ENCODE measurements at regions not wholly inside any gene's neighbourhood (a gene's known extent, or its start where the extent isn't known, plus 50 kb on each side); places are given as distances from the start of the nearest gene placed in this dataset.

GRCh38 chr1:17877316-17877715 is 122.2 kb downstream of the ACTL8 start:
- DNase-seq (ENCODE audit: low spot score), result no peak

GRCh38 chr1:17877896-17878295 is 122.8 kb downstream of the ACTL8 start:
- DNase-seq (ENCODE audit: low spot score), result no peak

- peak; percentile 89 for DNase-seq (ENCODE audit: low spot score)
Observed at GRCh38 chr1:17878837-17879236, 123.7 kb downstream of the ACTL8 start.

DNA sequence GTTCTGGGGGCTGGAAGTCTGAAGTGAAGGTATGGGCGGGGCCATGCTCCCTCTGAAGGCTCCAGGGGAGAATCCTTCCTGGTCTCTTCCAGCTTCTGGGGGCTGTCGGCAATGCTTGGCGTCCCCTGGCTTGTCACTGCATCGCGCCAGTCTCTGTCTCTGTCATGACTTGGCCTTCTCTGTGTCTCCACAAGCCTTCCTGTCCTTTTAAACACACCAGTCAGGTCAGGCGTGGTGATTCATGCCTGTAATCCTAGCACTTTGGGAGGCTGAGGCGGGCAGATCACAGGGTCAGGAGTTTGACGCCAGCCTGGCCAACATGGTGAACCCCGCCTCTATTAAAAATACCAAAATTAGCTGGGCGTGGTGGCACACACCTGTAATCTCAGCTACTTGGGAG is 125.3 kb downstream of the ACTL8 start:
- no peak for DNase-seq (ENCODE audit: low spot score)

GRCh38 chr1:17881761-17882160 is 126.6 kb downstream of the ACTL8 start:
- DNase-seq (ENCODE audit: low spot score), result no peak

- no peak for DNase-seq (ENCODE audit: low spot score)
Observed at GRCh38 chr1:17883136-17883535, 128.0 kb downstream of the ACTL8 start.

- no peak for DNase-seq (ENCODE audit: low spot score)
Observed at GRCh38 chr1:17883662-17884395, 128.7 kb downstream of the ACTL8 start.

DNA sequence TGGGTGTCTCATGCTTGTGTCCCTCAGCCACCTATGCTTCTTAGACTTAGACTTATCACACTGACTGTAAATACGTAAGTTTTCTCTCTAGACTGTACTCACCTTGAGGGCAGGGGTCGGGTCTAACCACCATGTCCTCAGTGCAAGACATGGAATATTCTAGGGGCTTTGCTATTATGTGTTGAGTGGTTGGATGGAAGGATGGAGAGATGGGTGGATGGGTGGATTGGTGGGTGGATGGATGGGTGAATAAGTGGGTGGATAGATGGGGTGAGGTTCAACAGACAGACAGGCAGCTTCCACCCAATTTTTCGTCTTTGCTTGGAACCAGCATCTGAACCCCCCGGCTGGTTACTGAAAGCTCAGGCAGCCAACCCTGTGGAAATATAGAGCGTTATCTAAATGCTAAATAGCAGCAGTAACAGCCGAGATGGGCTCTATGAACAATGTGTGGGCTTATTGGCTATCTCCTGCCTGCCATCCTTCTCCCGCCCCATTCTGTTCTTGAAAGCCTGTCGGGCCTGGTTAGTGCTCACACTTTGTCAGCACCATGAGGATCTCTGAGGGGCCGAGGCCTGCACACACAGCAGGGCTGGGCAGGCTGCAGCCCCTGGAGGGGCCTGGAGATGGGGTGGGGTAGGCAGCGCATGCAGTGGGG is 130.7 kb downstream of the ACTL8 start:
- no peak for DNase-seq (ENCODE audit: low spot score)

- DNase-seq (ENCODE audit: low spot score), result no peak
Observed at GRCh38 chr1:17886386-17886785, 131.3 kb downstream of the ACTL8 start.

DNA sequence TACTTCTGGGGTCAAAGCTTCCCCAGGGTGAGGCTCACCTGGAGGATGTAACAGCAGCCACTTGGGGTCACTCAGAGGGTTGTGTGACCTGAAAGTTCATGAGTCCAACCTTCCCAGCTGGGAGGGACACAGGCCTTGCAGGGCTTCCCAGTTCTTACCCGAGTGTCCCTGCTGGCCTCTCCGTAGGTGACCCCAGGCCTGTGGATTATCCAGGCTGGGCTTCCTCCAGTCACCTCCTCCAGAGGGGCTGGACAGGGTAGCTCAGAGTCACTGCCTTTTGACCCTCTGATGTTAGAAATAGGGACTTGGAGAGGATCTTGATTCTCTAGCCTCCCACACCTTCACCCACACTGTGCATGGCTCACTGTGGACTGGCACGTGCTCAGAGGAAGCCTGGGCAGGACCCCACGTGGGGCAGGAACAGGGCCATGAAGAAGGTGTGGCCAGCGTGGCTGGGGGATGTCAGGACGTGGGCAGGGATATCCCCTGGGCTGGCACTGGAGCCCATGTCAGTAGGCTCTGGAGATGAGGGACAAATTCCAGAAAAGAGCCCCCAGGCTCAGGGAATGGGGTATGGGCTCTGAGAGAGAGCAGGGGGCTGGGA is 131.8 kb downstream of the ACTL8 start:
- no peak for DNase-seq (ENCODE audit: low spot score)

- no peak for DNase-seq (ENCODE audit: low spot score)
Observed at GRCh38 chr1:17887661-17888371, 132.7 kb downstream of the ACTL8 start.

DNA sequence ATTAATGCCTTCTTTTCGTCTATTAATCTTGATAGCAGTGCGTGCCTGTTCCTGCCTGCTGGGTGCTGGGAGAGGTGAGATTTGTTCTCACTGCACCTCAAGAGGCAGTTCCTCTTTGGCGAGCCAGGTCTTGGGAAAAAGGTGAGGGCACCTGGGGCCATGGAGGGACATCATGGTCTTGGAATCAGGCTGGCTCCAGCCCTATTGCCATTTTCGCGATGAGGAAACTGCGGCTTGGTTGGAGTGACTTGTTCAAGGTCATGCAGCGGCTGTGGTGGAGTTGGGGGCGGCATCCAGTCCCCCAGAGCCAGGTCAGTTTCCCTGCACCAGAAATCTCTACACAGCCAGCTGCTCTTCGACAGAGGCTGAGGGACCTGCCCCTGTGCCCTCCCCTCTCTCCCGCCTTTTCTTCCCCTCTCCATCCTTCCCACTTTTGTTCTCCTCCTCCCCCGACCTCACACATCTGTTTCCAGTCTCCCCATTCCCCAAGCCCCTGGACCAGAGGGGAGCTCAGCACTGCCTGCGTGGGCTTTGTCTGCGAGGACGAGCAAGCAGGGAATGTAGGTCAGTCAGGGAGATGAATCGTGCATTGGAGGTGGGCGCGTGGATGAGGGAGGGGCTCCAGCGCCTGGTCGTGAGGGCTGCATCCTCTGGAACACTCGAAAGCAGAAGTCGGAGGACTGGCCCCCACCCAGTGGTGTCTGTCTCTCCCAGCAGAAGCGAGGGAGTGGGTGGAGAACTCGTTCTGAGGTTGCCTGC is 135.1 kb downstream of the ACTL8 start:
- DNase-seq (ENCODE audit: low spot score), result no peak

GRCh38 chr1:17890815-17891191 is 135.7 kb downstream of the ACTL8 start:
- no peak for DNase-seq (ENCODE audit: low spot score)

DNA sequence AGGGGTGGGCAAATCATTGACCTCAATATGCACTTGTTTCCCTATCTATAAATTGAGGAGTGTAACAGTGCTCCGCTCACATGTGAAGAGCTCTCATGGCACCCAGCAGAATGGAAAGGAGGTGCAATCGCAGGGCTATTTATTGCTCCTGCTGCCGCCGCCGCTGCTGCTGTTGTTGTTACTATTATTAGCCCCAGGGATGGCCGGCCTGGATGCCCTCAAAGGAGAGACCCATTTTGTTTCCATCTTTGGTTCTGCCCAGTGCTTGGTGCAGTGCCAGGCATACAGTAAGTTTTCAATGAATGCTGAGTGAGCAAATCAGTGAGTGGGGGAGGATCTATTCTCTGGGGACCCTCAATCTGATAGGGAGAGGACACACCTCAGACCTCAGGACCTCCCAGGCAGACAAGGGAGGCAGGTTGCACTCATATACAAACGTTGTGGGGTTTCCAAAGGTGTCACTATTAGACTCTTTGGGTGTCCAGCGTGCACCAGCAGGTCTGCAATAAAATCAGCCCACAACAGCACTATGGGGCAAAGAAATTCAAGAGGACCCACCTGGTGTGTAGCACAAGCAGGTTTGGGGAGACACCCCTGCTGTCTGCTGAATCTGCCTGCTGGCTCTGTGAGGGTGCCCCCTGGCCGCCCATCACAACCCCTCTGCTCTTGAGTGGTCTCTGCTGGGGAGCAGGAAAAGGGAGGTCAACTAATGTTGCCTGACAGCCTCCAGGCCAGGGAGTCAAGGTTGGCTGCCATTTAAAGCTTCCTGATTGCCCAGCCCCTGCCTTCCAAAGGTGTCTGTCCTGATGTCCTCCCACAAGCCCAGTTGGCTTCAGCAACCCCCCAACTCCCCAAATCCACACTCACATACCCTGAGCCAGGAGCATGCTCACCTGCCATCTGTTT is 136.3 kb downstream of the ACTL8 start:
- no peak for DNase-seq (ENCODE audit: low spot score)

DNA sequence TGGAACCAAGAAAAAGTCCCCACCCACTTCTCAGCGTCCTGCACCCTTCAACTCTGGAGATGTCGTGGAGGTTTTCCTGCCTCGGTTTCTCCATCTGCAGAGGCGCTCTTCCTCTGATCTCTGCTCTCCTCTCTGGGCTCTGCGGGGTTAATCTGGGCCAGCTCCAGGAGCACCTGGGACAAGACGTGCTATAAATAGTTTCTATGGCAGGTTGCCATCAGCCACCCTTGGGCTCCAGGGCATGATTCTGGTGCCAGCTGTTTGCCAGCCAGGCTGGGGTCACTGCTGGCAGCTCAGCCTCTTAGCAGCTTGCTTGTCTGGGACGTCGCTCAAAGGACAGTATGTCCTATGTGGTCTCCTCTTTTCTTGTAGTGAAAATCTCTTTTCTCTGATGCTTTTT is 137.1 kb downstream of the ACTL8 start:
- no peak for DNase-seq (ENCODE audit: low spot score)

DNA sequence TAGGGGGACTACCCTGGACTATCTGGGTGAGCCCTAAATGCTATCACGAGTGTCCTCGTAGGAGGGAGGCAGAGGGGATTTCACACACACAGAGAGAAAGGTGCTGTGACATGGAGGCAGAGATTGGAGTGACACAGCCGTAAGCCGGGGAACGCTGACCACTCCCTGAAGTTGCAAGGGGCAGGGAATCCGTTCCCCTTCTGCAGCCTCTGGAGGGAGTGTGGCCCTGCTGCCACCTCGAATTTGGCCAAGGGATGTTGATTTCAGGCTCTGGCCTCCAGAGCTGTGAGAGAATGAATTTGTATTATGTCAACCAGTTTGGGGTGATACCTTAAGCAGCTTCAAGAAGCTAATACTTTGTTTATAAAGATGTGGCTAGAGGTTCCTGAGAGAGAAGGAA is 137.7 kb downstream of the ACTL8 start:
- no peak for DNase-seq (ENCODE audit: low spot score)

GRCh38 chr1:17893891-17894631 is 138.9 kb downstream of the ACTL8 start:
- DNase-seq (ENCODE audit: low spot score), result no peak

DNA sequence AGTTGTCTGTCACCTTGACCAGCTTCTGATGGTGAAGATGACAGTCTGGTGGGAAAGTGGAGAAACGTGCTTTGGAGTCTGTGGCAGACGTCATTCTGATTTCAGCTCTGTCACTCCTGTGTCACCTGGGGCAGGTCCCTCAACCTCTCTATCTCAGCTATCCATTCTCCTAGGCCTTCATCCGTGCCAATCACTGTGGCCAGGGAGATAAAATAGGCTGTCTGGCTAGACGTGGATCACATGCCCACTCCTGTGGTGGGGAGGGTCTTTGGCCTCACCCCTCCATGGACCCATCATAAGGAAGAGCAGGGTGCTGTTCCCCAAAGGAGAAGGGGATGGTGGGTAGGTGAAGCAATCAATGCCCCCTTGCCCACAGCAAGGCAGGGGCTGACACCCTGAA is 140.3 kb downstream of the ACTL8 start:
- no peak for DNase-seq (ENCODE audit: low spot score)

DNA sequence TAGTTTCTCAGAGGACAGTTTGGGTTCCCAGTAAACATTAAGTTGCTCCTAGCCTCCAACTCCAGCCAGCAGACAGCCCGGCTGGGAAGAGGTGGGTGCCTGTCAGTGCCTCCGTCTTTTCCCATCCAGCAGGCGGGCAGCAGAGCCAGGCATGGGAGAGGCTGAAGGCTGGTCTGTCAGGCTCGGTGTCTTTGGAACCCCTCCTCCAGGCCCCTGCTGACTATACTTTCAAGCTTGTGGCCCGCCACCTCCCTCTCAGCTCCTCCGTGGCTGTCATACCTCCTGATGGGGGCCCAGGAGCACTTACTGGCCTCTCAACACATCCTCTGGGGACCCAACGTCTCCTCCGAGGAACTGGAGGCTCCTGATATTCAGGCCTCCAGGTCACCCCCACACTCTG is 140.9 kb downstream of the ACTL8 start:
- DNase-seq (ENCODE audit: low spot score), result no peak

- no peak for DNase-seq (ENCODE audit: low spot score)
Observed at GRCh38 chr1:17903386-17903785, 148.3 kb downstream of the ACTL8 start.
